Fibroblast of villous mesenchyme (primary cell): ENCODE measurements at regions not wholly inside any gene's neighbourhood (a gene's known extent, or its start where the extent isn't known, plus 50 kb on each side); places are given as distances from the start of the nearest gene placed in this dataset.

Experiments
- DNase-seq: peaks from one replicate; pipeline ENCODE4 v3.0.0-alpha.2; 2010; ENCODE audit warnings: low read depth
- H3K4me3 ChIP-seq: 2 replicates; pipeline ENCODE4 v1.5.1; 2011; ENCODE audit warnings: low read depth, mild to moderate bottlenecking, low read length
- CTCF ChIP-seq: IDR thresholded peaks from 2 replicates; pipeline ENCODE4 v1.5.1; 2012; ENCODE audit warnings: low read depth, mild to moderate bottlenecking, low read length; ENCODE audit not compliant: insufficient read depth

- no peak for TF ChIP-seq CTCF
- H3K4me3 ChIP-seq: no peak overlapping the region
- no peak for DNase-seq
Observed at GRCh38 chr13:44207476-44207875, 166.1 kb upstream of the SERP2 start.

- no peak for DNase-seq
- H3K4me3 ChIP-seq: no peak overlapping the region
- no peak for TF ChIP-seq CTCF
Observed at GRCh38 chr13:44210525-44210924, 163.1 kb upstream of the SERP2 start.

GRCh38 chr13:44211286-44211685 is 162.3 kb upstream of the SERP2 start:
- H3K4me3 ChIP-seq: no peak overlapping the region
- TF ChIP-seq CTCF: no peak
- no peak for DNase-seq

- H3K4me3 ChIP-seq: no peak overlapping the region
- no peak for DNase-seq
- no peak for TF ChIP-seq CTCF
Observed at GRCh38 chr13:44211704-44212346, 161.8 kb upstream of the SERP2 start.

- TF ChIP-seq CTCF: no peak
- peak; percentile 80 for DNase-seq
- no peak overlapping the region for H3K4me3 ChIP-seq
Observed at GRCh38 chr13:44212633-44213396, 160.8 kb upstream of the SERP2 start.

GRCh38 chr13:44218501-44219240 is 155.0 kb upstream of the SERP2 start:
- TF ChIP-seq CTCF: no peak
- no peak for DNase-seq
- H3K4me3 ChIP-seq: no peak overlapping the region
